Stromal cell of bone marrow (primary cell): ENCODE measurements at regions not wholly inside any gene's neighbourhood (a gene's known extent, or its start where the extent isn't known, plus 50 kb on each side); places are given as distances from the start of the nearest gene placed in this dataset.
"Not testable (repeated sequence)": the region's sequence is repeated elsewhere in the genome, so short reads cannot be mapped to it uniquely, and the experiment has no call there.

Experiments used
- DNase-seq: peaks from one replicate; pipeline ENCODE4 v3.0.0-alpha.2; 2012; ENCODE audit warnings: low read depth

GRCh38 chr18:27579364-27579763, 394.3 kb upstream of the CHST9 start:
- DNase-seq, result no peak

DNA sequence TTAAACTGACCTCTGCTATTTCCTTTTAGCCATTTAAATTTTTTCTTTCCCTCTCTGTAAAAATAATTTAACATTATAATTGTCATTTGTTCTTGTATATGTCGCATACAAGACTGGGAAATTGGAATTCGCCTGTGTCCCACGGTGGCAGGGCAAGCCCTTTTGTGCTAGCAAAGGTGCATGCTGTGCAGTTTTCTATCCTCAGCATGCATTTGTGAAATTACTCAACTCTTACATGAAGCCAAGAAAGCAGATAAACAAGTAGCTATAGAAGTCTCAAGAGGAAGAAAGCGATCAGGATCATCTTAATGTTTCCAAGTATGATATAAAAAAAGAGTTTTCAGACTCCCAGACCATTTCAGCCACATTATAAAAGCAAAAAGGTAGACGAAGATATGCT, 392.6 kb upstream of the CHST9 start:
- no peak for DNase-seq

- DNase-seq, result no peak
These were observed 392.2 kb upstream of the CHST9 start for GRCh38 chr18:27577265-27577664.

- DNase-seq, result no peak
These were observed 382.3 kb upstream of the CHST9 start for GRCh38 chr18:27567434-27567833.

- DNase-seq, result peak; percentile 3
These were observed 379.0 kb upstream of the CHST9 start for GRCh38 chr18:27564066-27564465.

GRCh38 chr18:27558388-27559155, 373.5 kb upstream of the CHST9 start:
- no peak for DNase-seq

- no peak for DNase-seq
These were observed 371.6 kb upstream of the CHST9 start for GRCh38 chr18:27556741-27557140.

GRCh38 chr18:27549335-27550039, 364.4 kb upstream of the CHST9 start:
- DNase-seq, result no peak

GRCh38 chr18:27546991-27547390, 361.9 kb upstream of the CHST9 start:
- DNase-seq, result no peak

GRCh38 chr18:27544206-27544605, 359.1 kb upstream of the CHST9 start:
- no peak for DNase-seq

DNA sequence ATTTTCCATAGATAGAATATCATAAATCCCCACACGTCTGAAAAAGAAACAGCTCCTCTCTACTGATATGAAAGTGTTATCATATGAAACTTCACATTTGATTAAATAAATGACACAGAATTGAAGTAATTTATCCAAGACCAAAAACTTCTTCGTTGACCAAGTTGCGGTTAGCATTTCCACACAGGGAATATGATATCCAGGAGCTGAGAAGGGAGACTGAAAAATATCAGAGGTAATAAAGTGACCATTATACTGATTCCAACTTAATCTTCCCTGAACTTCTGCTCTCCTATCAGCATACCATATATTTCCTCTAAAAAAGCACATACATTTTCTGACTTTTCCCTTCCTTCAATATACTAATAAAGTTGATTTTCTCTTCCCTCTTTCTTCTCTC, 356.2 kb upstream of the CHST9 start:
- no peak for DNase-seq

DNA sequence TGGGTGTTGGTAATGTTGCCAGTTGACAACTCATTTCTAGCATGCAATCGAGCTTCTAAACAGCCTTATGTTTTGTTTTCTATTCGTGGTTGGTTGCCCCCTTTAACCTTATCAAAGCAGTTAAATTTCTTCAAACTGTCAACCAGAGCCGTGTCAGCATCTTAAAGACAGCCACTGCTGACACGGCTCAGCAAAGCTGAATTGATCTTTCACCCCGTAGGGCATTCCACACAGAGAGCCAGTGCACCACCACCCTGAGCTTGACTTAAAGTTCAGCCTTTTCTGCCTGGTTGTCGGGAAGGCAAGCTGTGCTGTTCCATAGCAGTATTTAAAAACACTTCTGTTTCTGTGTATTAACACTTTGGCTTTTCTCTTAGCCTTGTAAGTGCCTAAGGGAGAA, 355.0 kb upstream of the CHST9 start:
- no peak for DNase-seq

DNA sequence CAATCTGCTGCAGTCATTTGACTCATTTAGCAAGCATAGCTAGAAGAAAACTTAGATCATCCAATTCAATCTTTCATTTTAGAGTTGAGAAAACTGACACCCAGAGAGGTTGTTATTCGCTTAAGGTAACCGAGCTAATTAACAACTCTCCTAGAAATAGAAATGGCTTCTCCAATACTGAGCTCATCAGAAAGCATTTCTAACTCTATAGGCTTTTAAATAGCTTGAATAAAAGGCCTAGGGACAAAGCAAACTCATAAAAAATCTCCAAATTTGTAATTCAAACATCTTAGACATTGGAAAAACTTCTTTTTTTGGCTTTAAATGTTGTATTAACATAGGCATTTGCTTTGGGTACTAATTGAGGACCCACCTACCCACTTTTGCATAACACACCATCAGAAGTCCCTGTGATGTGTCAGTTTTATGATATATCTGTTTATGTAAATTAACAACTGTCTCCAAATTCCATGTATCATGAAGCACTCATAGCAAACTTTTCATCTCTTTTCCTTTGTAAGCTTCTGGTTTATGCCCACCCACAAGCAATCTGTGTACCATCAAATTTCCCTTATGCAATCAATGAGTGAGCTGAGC, 343.9 kb upstream of the CHST9 start:
- no peak for DNase-seq

DNA sequence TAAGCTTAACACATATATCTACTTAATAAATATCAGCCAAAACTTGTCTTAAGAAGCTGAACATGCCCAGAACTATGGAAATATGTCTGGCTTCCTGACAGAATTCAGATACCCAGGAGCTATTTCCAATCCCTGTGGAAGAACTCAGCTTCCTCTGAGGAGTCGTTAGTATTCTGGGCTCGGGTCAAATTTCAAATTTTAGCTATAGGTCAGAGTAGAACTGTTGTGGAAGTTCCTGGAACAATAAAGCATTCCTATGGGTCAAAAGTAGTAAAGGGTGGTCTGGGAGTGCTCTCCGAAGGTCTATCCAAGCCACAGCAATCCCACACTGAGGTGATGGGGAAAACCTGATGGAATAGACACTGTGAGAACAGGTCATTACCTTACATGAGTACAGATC, 342.7 kb upstream of the CHST9 start:
- no peak for DNase-seq

DNA sequence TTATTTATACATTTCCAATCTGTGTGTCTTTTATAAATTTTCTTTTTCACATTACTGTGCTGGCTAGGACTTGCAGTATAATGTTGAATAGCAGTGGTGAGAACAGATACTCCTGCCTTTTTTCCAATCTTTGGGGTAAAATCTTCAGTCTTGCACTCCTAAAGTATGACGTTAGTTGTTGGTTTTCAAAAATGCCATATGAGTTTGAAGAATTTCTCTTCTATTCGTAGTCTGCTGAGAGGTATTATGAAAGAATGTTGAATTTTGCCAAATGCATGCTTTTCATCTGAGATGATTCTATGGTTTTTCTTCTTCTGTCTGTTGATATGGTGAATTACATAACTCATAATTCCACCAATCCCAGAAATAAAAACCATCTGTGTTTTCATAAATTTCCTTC, 335.3 kb upstream of the CHST9 start:
- peak; percentile 1 for DNase-seq

GRCh38 chr18:27510036-27510633, 325.0 kb upstream of the CHST9 start:
- not testable (repeated sequence) for DNase-seq

DNA sequence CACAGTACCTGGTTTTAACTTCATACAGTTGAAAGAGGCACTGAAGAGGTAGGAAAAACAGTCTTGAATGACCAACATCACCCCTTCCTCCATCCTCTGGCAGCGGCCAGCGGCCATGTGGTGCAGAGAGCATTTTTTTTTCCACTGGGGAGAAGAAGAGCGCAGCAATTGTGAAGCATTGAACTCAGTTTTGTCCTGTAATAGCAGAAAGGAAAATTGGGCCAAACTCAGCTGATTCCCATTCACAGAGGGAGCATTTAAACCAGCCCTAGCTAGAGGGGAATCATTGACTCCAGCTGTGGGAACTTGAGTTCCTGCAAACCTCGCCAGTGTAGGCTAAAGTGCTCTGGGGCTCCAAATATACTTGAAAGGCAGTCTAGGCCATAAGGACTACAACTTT, 316.6 kb upstream of the CHST9 start:
- DNase-seq, result no peak

DNA sequence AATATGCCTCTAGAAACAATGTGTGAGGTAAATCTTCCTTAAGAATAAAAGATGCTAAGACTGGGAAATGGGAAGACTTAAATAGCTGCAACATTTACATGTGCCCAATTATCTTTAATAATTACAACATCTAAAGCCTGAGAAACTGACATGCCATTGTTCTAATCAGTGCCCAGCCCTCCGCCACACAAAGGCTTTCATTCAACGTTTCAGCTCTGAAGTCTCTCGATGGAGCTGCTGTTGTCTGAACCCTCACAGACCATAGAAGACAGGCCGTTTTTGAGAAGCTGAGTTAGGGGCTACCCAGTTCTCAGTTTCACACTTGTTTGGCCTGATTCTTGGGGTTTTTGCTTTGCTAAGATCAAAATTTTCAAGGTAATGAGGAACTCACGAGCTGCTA, 315.4 kb upstream of the CHST9 start:
- no peak for DNase-seq

DNA sequence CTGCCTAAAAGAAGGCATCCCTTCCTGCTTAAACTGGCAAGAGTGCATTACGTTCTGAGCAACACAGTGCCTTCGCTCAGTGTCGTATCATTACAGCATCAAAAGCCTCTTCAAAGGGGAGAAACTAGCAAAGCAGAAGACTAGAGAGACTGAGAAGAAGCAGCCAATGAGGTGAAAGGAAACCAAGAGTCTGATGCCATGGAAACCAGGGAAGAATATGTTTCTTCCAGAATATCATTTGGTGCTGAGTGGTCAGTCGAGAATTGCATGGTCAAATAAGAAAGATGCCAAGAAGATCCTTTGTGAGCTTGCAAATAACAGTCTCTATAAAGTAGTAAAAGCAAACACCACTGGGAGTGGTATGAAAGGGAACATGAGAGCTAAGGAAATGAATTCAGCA, 312.1 kb upstream of the CHST9 start:
- no peak for DNase-seq

DNA sequence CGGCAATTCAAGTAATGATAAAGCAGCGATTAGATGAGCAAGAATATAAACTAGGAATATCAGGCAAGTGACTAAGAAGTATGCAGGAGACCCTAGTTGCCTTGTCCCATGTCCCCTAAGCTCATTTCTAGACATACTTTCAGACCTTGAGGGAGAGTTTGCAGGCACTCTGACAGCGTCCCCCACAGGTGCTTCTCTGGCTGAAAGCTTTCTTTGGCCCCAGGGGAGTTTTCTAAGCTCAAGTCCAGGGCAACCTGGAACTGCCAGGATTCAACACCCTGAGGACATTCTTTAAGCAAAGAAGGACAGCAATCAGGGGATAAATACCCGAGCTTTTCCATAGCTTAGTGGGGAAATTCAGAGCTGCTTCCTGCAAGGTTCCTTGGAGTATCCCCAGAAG, 308.1 kb upstream of the CHST9 start:
- DNase-seq, result no peak

DNA sequence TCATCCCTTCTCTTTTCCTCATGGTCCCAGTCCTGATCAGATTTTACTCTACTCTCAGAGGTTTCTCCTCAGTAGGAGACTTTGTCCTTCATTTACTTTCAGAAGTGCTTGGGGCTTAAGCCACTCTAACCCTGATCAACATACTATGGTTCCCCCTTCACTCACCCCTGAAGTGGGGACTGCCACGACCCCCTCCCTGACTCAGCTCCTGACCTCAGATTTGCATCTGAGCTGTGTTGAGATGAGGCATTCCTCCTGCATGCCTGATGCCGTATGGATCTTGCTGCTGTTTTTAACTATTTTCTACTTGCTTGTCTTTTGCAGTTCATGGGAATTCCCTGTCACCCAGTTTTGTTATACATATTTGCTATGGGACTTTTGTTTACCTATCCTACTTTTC, 306.7 kb upstream of the CHST9 start:
- no peak for DNase-seq

DNA sequence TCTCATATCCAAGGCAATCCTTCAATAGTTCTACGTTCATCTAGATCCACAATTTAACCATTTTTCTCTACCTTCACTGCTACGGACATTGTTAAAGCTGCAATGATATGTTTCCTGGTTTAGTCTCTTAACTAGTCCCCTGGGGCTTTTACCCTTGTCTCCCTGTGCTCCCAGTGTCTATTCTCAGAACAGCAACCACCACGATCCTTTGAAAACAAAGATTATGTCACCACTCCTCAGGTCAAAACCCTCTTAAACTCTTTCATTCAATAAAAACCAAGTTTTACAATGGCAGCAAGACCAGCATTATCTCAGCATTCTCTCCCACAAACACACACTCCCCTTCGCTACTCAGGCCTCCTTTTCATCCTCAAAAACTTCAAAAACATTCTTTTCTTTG, 298.2 kb upstream of the CHST9 start:
- no peak for DNase-seq

- no peak for DNase-seq
These were observed 293.4 kb upstream of the CHST9 start for GRCh38 chr18:27478459-27478858.
